A673 (cell line): ENCODE measurements at regions not wholly inside any gene's neighbourhood (a gene's known extent, or its start where the extent isn't known, plus 50 kb on each side); places are given as distances from the start of the nearest gene placed in this dataset.

Experiments
- BruUV-seq: library from RNA; stranded (reverse); fragments of 400-500 nt; replicated peaks from 2 replicates; lab custom pipeline; 2021; lab: Mats Ljungman, UMichigan
- CTCF ChIA-PET: fragments of 300-600 bp; sonication (Branson Sonifier 250); formaldehyde crosslinking; loops from one replicate; lab custom pipeline; 2022; ENCODE audit warnings: antibody characterized with exemption; lab: Charles Lee
- POLR2A ChIA-PET: fragments of 300-600 bp; sonication (Branson Sonifier 250); formaldehyde crosslinking; loops from one replicate; lab custom pipeline; 2022; ENCODE audit warnings: antibody characterized with exemption; ENCODE audit not compliant: low non-redundant PET; lab: Charles Lee
- DNase-seq: peaks from one replicate; pipeline ENCODE4 v3.0.0-alpha.2; 2015; ENCODE audit warnings: low spot score
- H3K27ac ChIP-seq: fragments of 200-600 bp; sonication (generic); 2 replicates; pipeline ENCODE4 v1.5.1; 2016; ENCODE audit warnings: mixed run types, low read depth, mild to moderate bottlenecking, mixed read lengths, antibody characterized with exemption, low read length; ENCODE audit not compliant: poor library complexity, severe bottlenecking
- H3K27me3 ChIP-seq: fragments of 200-600 bp; sonication (generic); replicated peaks from 2 replicates; pipeline ENCODE4 v1.6.1; 2017; ENCODE audit warnings: mixed run types, low read depth, mild to moderate bottlenecking, mixed read lengths, antibody characterized with exemption, low read length; ENCODE audit not compliant: insufficient read depth, poor library complexity
- H3K36me3 ChIP-seq: fragments of 200-600 bp; sonication (generic); 2 replicates; pipeline ENCODE4 v1.6.1; 2016; ENCODE audit warnings: mixed run types, mild to moderate bottlenecking, mixed read lengths, antibody characterized with exemption, low read length; ENCODE audit not compliant: insufficient read depth, poor library complexity, severe bottlenecking
- H3K4me1 ChIP-seq: fragments of 200-600 bp; sonication (generic); 2 replicates; pipeline ENCODE4 v1.6.1; 2017; ENCODE audit warnings: mixed run types, mild to moderate bottlenecking, mixed read lengths, antibody characterized with exemption, low read length; ENCODE audit not compliant: insufficient read depth, poor library complexity, severe bottlenecking
- H3K4me3 ChIP-seq: fragments of 200-600 bp; sonication (generic); 2 replicates; pipeline ENCODE4 v1.5.1; 2016; ENCODE audit warnings: low read depth, mixed run types, mild to moderate bottlenecking, mixed read lengths, low read length; ENCODE audit not compliant: poor library complexity, severe bottlenecking
- H3K9me3 ChIP-seq: fragments of 200-600 bp; sonication (generic); 2 replicates; pipeline ENCODE4 v1.6.1; 2016; ENCODE audit warnings: mixed run types, low read depth, mild to moderate bottlenecking, mixed read lengths, antibody characterized with exemption, low read length; ENCODE audit not compliant: poor library complexity, severe bottlenecking
- EZH2 ChIP-seq: fragments of 200-600 bp; sonication (generic); IDR thresholded peaks from 2 replicates; pipeline ENCODE4 v1.6.1; 2017; ENCODE audit warnings: borderline replicate concordance, low read depth, mild to moderate bottlenecking, mixed read lengths, antibody characterized with exemption, low read length; ENCODE audit not compliant: poor library complexity, severe bottlenecking
- intact Hi-C: fragments of 100-400 bp; cut with micrococcal nuclease; formaldehyde crosslinking; loops from one replicate; pipeline ENCODE4 v1.10.0; 2022; ENCODE audit not compliant: unreplicated experiment
- TF ChIP-seq, protein P1 (sequence below): fragments of 300-800, 200-600 bp; sonication (generic); conservative IDR thresholded peaks from 2 replicates; pipeline ENCODE4 v1.5.1; 2017; ENCODE audit warnings: low read depth, mild to moderate bottlenecking, antibody characterized with exemption, low read length, moderate library complexity, mixed read lengths

DNA sequence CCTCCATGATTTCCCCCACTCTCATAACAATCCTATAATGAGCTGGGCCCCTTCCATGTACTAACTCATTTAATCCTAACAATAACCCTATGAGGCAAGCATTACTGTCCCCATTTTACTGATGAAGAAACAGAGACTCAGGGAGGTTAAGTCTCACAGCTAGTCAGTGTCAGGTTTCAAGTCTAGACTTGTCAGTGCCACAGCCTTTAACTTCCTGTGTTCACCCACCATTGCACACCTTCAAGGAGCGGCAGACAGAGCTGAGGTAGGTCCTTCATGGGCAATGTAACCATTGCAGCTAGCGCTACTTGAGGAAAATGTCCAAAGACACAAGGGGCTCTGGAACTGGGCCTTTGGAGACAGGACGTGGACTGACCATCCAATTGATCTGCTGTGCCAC, 105.8 kb upstream of the CTNNB1 start:
- intact Hi-C loops, result no loop called here
- Histone ChIP-seq H3K36me3 (no peaks in the 10 kb centered on the region), H3K4me3 (no peak overlapping the region), H3K27ac (no peak overlapping the region), H3K27me3 (no peaks in the 10 kb centered on the region), H3K9me3 (no peaks in the 10 kb centered on the region), H3K4me1 (no peaks in the 10 kb centered on the region)
- DNase-seq, result no peak
- TF ChIP-seq, protein P1, sequence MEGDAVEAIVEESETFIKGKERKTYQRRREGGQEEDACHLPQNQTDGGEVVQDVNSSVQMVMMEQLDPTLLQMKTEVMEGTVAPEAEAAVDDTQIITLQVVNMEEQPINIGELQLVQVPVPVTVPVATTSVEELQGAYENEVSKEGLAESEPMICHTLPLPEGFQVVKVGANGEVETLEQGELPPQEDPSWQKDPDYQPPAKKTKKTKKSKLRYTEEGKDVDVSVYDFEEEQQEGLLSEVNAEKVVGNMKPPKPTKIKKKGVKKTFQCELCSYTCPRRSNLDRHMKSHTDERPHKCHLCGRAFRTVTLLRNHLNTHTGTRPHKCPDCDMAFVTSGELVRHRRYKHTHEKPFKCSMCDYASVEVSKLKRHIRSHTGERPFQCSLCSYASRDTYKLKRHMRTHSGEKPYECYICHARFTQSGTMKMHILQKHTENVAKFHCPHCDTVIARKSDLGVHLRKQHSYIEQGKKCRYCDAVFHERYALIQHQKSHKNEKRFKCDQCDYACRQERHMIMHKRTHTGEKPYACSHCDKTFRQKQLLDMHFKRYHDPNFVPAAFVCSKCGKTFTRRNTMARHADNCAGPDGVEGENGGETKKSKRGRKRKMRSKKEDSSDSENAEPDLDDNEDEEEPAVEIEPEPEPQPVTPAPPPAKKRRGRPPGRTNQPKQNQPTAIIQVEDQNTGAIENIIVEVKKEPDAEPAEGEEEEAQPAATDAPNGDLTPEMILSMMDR, result no peak
- no peak for TF ChIP-seq EZH2
- ChIA-PET CTCF (no interaction called here), POLR2A (no interaction called here)
- no TSS peak for BruUV-seq

DNA sequence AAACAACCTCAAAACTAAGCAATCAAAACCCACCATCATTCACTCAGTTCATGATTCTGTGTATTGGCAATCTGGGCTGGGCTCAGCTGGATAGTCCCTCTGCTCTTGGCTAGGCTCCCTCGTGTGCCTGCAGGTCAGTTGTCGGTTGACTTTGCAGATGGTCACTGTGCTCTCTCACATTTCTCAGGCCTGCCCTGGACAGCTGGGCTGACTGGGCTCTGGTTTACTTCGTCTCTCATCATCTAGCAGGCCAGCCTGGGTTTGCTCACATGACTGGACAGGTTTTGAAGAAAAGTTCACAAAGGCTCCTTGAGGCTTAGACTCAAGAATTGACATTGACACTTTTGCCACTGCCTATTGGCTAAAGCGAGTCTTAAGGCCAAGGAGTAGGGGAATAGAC, 105.0 kb upstream of the CTNNB1 start:
- Histone ChIP-seq H3K4me1 (no peaks in the 10 kb centered on the region), H3K4me3 (no peak overlapping the region), H3K9me3 (no peaks in the 10 kb centered on the region), H3K27ac (no peak overlapping the region), H3K36me3 (no peaks in the 10 kb centered on the region), H3K27me3 (no peaks in the 10 kb centered on the region)
- POLR2A ChIA-PET, result no interaction called here
- no TSS peak for BruUV-seq
- CTCF ChIA-PET, result no interaction called here
- intact Hi-C loops, result no loop called here
- DNase-seq, result no peak
- TF ChIP-seq, protein P1, result no peak
- no peak for TF ChIP-seq EZH2

DNA sequence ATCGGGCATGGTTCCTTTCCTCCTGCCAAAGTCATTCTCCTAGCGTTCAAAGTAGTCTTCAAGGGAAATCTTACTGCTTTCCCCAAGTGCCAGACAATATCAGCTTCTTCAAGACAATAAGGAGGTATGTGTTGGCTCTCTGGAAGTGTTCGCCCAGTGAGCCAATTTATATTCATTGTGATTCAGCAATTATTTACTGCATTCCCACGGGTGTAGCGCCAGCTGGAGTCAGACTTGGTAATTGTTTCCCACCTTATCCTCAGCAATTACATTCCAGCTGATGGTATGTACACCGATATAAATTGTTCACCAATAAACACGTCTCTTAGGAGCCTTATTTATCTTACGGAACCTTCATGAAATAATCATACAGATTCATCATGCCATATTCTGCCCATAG, 103.6 kb upstream of the CTNNB1 start:
- BruUV-seq, result no TSS peak
- ChIA-PET CTCF (no interaction called here), POLR2A (no interaction called here)
- TF ChIP-seq EZH2, result no peak
- TF ChIP-seq, protein P1, result no peak
- Histone ChIP-seq H3K4me1 (no peaks in the 10 kb centered on the region), H3K4me3 (no peak overlapping the region), H3K27me3 (no peaks in the 10 kb centered on the region), H3K36me3 (no peaks in the 10 kb centered on the region), H3K9me3 (no peaks in the 10 kb centered on the region), H3K27ac (no peak overlapping the region)
- intact Hi-C loops, result no loop called here
- peak; percentile 4 for DNase-seq
